GM11168 (cell line): ENCODE measurements at regions not wholly inside any gene's neighbourhood (a gene's known extent, or its start where the extent isn't known, plus 50 kb on each side); places are given as distances from the start of the nearest gene placed in this dataset.
"Not testable (repeated sequence)": the region's sequence is repeated elsewhere in the genome, so short reads cannot be mapped to it uniquely, and the experiment has no call there.

Source experiments
- in situ Hi-C: fragments of 300-500 bp; cut with MboI; formaldehyde crosslinking; loops from one replicate; pipeline ENCODE4 v1.12.0; 2022; ENCODE audit warnings: low sequenced_read_pairs; ENCODE audit not compliant: unreplicated experiment

DNA sequence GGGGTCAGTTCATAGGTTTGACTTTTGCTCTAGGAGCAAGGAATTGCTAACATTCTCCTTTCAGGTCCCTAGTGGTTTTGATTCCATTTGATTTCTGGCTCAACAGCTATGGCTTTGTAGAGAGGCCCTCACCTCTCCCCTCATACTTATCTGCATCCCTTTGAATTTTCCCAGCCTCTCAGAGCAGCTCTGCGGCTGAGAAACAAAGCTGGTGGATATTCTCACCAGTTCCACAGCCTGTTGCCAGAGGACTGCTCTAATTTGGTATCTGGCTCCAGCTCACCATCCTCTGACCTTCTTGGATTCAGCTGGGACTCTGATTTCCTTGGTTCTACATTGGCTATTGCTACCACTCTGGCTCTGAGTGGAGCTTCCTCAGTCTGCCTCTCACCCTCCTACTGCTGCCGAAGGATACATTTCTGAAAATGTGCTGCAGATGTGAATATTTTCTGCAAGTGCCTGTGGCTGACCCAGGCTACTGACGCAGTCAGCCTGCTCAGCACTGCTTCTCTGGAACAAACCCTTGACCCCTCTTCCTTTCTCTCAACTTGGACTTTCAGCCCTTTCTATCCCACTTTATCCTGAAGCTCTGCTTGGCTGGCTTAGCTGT is 110.9 kb upstream of the ENPEP start:
- in situ Hi-C loops: no loop called here

DNA sequence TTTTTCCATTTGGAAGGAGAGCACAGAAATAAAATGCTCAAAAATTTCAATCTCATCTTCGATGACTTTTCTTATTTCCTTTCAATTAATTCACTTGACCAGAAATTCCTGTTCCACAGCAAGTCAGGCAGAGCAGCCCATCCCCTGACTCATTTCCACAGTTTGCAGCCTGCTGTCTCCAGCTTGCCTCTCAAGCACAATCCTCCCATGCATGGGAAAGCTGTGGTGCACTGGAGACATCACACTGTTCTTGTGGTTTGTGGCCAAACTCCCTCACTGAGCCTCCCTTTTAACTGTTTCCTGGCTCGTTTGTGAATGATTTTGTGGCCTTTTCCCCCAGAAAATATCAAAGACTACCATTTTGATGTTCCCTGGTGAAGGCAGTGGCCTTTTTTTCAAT is 114.0 kb upstream of the ENPEP start:
- in situ Hi-C loops: no loop called here

DNA sequence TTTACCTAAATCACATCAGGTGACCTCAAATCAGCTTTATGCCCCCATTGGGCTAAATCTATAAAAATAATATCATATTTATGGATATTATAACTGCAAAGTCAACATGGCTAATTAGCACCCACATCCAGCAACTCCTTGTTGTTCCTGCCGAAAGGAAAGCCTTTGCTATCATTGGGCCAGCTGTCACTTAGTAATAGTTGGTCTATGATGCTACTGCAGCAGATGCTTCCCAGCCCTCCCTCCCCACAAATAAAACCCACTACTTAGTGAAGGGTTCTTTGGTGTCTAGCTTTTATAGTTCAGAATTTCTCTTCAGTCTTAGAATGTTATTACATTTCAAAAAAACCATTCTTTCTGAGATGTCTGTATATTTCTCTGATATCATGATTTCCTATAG is 116.9 kb upstream of the ENPEP start:
- in situ Hi-C loops: no loop called here

DNA sequence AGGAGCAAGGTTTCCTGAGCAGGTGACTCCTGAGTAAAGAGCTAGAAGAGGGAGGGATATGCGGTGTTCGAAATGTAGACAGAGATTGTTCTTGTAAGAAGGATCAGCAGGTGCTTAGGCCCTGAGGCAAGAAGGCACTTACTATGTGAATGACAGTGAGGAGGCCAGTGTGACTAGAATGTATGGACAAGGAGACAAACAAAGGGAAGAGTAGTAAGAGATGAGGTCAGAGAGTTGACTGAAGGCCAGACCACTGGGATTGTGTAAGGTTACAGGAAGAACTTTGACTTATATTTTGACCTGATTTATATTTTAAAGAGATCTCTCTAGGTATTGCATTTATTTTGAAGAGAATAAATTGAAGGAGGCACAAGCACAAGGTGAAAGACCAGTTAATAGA is 118.4 kb upstream of the ENPEP start:
- in situ Hi-C loops: no loop called here

DNA sequence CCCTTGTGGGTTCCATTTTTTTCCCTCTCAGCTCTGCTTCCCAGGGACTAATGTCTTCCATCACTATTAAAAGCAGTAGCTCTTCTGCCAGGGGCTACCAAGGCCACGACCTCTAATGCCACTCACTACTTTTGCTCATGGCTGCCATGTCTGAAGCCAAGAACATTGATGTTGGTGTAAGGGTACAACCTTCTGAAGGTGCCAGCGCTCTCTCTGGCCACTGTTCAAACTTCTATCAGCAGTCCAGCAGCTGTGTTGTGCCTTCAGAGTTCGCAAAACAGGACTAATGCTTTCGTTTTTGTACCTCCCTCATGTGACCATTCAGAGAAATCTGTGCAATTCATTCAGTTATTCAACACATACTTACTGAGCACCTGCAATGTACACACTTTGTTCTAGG is 121.5 kb upstream of the ENPEP start:
- in situ Hi-C loops: no loop called here

DNA sequence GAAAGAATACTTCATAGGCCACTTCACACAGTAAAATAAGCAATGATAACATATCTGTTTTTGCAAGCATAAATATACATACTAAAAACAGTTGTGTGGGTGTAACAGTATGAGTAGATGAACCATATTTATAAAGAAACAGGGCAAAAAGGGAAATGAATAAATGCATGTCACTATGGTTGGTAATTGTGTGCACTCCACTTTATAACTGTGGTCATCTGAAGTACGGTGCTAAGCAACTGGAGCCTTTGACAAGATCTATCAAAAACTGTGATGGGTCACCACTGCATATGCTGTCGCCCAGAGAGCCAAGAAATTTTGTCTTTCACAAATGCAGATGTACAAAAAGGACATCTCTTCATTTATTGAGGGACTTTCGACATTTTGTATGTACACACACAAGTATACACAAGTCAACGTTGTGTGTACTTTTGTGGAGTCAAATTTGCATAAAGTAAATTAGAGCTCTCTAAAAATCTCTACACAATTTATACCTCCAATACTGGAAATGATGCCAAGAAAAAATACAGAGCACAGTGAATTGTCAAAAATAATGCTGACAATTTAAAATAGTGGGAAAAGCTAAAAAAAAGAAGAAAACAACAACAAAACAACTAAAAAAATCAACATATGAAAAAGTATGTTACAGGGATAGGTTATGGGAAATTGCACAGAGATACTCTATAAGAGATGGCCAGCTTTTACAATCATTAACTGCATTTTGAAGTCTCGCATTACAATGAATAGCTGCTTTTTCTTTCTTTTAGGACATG is 123.1 kb upstream of the ENPEP start:
- in situ Hi-C loops: no loop called here

DNA sequence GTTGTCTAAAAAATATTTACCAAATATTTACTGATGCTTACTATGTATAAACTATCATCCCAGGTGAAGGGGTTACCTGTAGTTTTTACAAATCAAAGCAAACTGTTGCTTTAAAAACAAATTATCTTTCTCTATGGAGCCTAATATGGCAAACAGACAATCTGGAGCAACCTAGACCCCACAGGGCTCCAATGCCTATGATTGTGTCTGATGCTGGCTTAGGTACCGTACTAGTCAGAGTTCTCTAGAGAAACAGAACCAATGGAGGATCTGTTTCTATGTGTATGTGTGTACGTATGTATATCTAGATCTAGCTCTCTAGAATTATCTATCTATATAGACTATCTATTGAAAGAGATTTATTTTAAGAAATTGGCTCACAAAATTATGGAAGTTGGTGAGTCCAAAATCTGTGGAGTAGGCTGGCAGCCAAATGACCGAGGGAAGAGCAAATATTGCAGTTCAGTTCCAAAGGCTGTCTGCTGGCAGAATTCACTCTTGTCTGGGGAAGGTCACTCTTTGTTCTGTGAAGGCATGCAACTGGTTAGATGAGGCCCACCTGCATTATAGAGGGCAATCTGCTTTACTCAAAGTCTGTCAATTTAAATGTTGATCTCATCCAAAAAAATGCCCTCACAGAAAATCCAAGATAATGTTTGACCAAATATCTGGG is 127.1 kb upstream of the ENPEP start:
- in situ Hi-C loops: no loop called here

DNA sequence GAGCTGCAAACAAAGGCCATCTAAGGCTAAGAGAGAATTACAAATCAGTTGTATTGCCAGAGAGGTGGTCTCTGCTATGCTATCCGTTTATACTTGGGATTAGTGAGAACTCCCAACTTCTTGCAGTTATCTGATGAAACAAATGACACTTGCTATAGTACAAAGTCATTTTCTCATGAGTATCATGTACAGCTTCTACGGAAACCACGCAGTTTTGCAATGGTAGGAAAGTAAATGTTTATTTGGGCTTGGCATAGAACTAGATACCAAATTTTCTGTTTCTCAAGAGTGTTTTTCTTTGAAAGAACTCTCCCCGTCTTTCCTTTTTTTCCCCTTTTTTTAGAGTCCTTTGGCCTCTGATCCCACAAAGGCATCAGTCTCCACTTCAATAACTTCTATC is 128.2 kb upstream of the ENPEP start:
- in situ Hi-C loops: no loop called here

DNA sequence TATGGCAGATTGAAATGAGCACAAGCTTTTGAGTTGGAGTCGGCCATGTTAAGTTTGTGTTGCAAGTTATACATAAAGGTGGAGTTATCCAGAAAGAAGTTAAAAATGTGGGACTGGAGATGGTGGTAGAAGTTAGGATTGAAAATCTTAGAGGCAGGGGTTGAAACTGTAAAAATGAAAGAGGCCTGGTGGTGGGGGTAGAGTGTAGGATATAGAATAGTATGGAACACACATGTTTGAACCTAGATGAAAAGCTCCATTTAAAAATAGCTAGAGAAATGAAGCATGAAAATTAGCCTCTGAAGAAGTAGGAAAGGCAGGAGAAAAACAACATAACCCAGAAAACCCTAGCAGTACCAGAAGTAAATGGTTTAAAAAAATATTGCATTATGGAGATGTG is 131.8 kb upstream of the ENPEP start:
- in situ Hi-C loops: no loop called here

DNA sequence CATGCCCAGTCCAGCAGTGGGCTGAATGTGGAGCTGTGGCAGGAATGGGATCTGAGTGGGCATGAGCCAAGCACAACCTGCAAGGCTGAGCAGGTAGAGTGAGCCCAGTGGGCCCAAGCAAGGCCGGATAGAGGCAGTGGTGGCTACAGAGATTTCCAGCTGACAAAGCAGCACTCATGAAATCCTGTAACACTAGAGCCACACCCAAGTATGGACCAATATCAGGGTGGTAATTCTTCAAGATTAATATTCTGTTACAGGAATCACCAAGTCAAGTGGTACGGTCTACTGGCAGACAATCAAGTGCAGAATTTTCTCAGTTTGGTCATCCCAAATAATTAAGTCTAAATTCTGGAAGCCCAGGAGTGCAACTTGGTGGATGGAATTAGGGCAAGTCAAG is 132.4 kb upstream of the ENPEP start:
- in situ Hi-C loops: no loop called here

DNA sequence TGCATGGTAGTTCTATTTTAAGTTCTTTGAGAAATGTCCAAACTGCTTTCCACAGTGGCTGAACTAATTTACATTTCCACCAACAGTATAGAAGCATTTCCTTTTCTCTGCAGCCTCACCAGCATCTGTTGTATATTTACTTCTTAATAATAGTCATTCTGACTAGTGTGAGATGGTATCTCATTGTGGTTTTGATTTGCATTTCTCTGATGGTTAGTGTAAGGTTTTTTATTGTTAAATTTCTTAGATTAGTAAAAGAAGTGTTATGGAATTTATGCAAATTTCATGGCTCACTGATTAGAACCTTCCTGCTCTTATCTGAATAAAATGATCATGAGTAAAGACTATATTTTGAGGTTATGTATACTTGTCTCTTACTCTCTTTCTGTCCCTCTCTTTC is 134.8 kb upstream of the ENPEP start:
- in situ Hi-C loops: not testable (repeated sequence)

DNA sequence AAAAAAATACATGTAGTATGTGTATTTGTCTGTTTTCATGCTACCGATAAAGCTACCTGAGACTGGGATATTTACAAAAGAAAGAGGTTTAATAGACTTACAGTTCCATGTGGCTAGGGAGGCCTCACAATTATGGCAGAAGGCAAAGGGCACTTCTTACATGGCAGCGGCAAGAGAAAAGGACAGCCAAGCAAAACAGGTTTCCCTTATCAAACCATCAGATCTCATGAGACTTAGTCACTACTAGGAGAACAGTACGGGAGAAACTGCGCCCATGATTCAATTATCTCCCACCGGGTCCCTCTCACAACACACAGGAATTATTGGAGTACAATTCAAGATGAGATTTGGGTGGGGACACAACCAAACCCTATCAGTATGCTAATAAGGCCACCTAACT is 137.0 kb upstream of the ELOVL6 start:
- in situ Hi-C loops: no loop called here

DNA sequence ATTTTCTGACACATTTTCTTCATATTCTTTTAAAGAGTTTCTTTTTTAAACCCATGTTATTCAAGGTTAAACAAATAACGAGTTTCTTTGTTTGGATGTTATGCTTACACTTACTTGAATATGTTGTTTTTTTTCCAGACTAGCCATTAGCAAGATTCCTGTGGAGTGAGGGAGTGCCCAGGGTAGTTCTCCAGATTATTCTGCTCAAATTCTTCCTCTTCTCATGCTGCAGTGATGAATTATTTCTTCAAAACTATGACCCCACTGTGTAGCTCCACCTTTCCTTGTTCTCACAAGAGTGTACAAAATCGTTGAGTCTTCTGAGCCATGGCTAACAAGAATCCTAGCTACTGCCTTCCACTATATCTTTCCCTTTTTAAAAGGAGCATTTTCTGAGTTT is 134.1 kb upstream of the ELOVL6 start:
- in situ Hi-C loops: no loop called here

DNA sequence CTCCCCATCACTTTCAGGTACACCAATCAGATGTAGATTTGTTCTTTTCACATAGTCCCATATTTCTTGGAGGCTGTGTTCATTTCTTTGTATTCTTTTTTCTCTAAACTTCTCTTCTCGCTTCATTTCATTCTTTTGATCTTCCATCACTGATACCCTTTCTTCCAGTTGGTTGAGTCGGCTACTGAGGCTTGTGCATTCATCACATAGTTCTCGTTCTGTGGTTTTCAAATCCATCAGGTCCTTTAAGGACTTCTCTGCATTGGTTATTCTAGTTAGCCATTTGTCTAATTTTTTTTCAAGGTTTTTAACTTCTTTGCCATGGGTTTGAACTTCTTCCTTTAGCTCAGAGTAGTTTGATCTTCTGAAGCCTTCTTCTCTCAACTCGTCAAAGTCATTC is 128.0 kb upstream of the ELOVL6 start:
- in situ Hi-C loops: not testable (repeated sequence)

DNA sequence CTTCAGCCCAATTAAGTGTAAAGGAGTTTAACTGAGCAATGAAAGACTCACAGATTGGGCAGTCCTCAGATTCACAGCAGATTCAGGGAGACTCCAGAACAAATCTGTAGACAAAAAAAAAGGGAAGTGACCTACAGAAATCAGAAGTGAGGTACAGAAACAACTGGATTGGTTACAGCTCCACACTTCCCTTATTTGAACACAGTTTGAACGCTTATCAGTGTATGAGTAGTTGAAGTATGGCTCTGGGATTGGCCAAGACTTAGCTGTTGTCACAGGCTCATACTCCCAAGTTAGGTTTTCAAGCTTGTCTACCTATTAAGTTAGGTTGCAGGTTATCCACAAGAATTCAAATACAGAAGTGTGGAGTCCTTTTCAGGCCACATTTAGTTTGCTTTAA is 112.4 kb upstream of the ELOVL6 start:
- in situ Hi-C loops: loop anchor here (10.0 kb wide), 2 partner anchors 194 to 306 kb away; no protein-coding TSS in a partner anchor

DNA sequence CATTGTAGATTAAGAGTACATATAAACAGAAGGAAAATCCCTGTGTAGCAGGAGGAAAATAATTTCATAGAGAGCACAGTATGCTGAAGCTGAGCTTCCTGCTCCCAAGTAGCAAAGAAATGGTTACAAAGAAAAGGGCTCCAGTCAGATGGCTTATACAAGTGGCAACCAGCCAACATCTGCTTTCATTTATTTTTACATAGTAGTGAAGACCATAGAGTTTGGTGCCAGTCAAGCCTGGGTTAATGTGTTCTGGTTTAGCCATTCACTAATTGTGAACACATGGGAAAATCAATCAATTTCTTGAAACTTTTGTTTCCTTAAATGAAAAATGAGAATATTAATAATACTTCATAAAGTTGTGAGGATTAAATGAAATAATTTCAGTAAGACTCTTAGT is 111.3 kb upstream of the ELOVL6 start:
- in situ Hi-C loops: loop anchor here (10.0 kb wide), 2 partner anchors 195 to 305 kb away; no protein-coding TSS in a partner anchor

DNA sequence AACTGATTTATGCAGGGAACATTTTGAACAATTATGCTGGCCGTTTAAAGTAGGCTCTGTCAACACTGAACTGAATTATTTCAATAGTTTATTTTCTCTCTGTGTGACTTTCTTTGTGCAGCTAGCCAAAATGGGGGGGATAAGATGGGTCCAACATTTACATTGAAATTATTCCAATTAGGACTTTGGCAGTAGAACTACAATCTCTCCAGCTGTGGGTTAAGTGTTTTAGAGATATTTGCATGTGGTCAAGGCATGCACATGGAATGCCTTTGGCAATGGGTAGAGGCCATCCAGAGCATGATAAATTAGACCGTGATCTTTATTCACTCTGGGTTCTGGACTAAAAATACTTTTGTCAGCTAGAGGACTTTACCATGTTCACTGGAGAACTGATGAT is 107.9 kb upstream of the ELOVL6 start:
- in situ Hi-C loops: no loop called here

DNA sequence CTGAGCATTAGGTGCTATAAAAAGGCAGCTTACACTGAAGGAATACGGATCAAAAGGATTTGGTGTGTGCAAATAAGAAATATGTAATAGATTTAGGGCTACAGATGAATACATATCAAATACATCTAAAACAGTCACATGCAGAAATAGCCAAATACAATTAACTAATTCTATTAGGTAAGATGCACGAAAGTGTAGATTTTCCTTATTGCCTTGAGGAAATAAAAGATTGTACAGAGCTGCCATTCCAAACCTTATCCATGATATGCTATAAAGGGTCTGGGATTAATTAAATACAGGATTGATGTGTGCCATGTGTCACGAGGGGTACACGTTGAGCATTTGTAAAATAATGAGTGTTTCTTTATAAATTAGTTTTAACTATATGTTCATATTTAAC is 107.0 kb upstream of the ELOVL6 start:
- in situ Hi-C loops: no loop called here

DNA sequence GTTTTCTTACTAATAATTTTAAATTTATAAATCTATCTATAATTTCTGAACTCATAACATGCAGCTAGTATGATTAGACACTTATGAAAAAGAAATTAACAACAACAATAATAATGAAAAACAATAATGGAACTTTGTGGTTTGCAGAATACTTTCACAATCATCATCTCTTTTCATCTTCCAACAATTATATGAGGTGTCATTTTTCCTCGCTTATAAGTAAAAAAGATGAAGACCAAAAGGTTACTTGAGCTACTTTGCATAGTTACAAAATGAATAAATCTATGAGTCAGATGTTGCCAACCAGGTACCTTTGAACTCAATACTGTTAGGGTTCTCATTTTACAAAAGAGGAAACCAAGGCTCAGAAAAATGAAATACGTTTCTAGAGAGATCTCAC is 98.5 kb upstream of the ELOVL6 start:
- in situ Hi-C loops: no loop called here

DNA sequence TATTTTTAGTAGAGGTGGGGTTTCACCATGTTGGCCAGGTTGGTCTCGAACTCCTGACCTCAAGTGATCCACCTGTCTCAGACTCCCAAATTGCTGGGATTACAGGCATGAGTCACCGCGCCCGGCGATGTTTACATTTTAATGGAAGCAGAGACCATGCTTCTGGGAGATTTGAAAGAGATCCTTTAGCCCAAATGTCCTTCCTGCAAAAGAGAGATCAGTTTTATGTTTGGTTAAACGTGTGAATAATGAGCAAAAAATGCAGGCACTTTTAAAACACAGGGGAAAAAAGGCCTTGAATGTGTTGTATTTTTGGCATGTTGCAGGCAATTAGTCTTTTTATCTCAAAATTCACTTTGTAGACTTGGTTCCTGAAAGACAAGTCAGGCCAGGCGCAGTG is 95.8 kb upstream of the ELOVL6 start:
- in situ Hi-C loops: no loop called here

DNA sequence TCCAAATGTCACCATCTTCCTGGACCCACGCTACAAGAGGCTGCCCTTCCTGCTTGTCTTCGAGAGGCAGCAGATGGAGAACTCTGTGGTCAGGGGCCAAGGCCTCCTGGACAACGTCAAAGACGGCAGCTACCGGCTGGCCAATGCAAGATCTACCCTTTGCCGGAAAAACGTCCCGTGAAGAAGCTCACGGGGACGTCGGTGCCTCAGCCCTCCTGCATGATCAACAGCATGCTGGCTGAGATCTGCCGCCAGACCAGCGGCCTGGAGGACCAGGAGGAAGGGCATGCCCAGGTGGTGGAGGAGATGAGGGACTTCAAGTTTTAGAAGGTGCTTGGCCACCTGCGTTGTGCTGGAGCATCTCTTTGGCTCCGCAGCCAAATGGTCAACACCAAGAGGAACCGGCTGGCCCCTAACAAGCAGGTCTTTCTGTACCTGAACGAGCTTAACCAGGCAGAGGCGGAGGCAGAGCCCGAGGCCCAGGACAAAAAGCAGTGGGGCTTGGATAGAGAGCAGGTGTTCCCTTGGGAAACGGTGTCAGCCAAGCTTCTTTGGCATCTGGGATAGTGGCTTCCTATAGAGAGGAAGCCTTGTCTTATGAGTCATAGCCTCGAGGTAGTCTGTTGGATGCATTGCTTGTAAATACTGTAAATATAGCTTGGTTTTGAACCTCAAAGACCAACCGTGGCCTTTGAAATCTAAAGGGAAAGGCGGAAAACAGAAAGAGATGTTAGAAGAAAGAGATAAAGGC is 94.8 kb upstream of the ELOVL6 start:
- in situ Hi-C loops: no loop called here
